ENCODE measurements at regions not wholly inside any gene's neighbourhood (a gene's known extent, or its start where the extent isn't known, plus 50 kb on each side); places are given as distances from the start of the nearest gene placed in this dataset.

- Histone ChIP-seq H3K4me1 (no peaks in the 10 kb centered on the region), H3K27me3 (no peaks in the 10 kb centered on the region), H3K27ac (no peak overlapping the region), H3K9me3 (no peaks in the 10 kb centered on the region), H3K36me3 (no peaks in the 10 kb centered on the region), H3K4me3 (no peak overlapping the region)
- DNase-seq (ENCODE audit: low spot score in 2 of 2): no peak
- TF ChIP-seq POLR2A (IDR thresholded peaks at IDR 0.05): no peak
- TF ChIP-seq EP300 (IDR thresholded peaks at IDR 0.05): no peak
- no peak for TF ChIP-seq CTCF (IDR thresholded peaks at IDR 0.05)
These were observed 86.8 kb upstream of the CD55 start for GRCh38 chr1:207234690-207235089.

- 93 to 96% methylated on average over 2 of the region's 2 CpGs for WGBS, 2 donors
- H3K27ac ChIP-seq: no peak overlapping the region
These were observed 81.6 kb upstream of the CD55 start for GRCh38 chr1:207239874-207240273.

GRCh38 chr1:207240325-207241101, 81.0 kb upstream of the CD55 start:
- Histone ChIP-seq H3K9me3 (no peaks in the 10 kb centered on the region), H3K27ac (no peak overlapping the region), H3K4me1 (peaks cover 0 to 4% (median 0%) of the 10 kb centered on the region in 4 donors), H3K4me3 (no peak overlapping the region), H3K36me3 (no peaks in the 10 kb centered on the region), H3K27me3 (no peaks in the 10 kb centered on the region)
- 77 to 88% methylated on average over 5 of the region's 5 CpGs for WGBS, 2 donors
- no peak for TF ChIP-seq POLR2A (IDR thresholded peaks at IDR 0.05)
- TF ChIP-seq EP300 (IDR thresholded peaks at IDR 0.05): no peak
- no peak for TF ChIP-seq CTCF (IDR thresholded peaks at IDR 0.05)
- no peak for DNase-seq (ENCODE audit: low spot score in 2 of 2)

More at GRCh38 chr1:207239874-207240273, 81.6 kb upstream of the CD55 start:
- no peaks in the 10 kb centered on the region for H3K27me3 ChIP-seq
- peaks cover 0 to 4% (median 0%) of the 10 kb centered on the region in 4 donors for H3K4me1 ChIP-seq
- no peak overlapping the region for H3K4me3 ChIP-seq
- TF ChIP-seq CTCF (IDR thresholded peaks at IDR 0.05): no peak
- TF ChIP-seq POLR2A (IDR thresholded peaks at IDR 0.05): no peak
- no peak for TF ChIP-seq EP300 (IDR thresholded peaks at IDR 0.05)
- DNase-seq (ENCODE audit: low spot score in 2 of 2): no peak
- H3K36me3 ChIP-seq: no peaks in the 10 kb centered on the region
- no peaks in the 10 kb centered on the region for H3K9me3 ChIP-seq

- H3K36me3 ChIP-seq: no peaks in the 10 kb centered on the region
- peaks cover 0 to 4% (median 0%) of the 10 kb centered on the region in 4 donors for H3K4me1 ChIP-seq
- WGBS, 2 donors: 55 to 65% methylated on average over 5 of the region's 5 CpGs
- no peaks in the 10 kb centered on the region for H3K9me3 ChIP-seq
- H3K27ac ChIP-seq: no peak overlapping the region
- H3K27me3 ChIP-seq: no peaks in the 10 kb centered on the region
- TF ChIP-seq POLR2A (IDR thresholded peaks at IDR 0.05): no peak
- no peak for TF ChIP-seq CTCF (IDR thresholded peaks at IDR 0.05)
- no peak for TF ChIP-seq EP300 (IDR thresholded peaks at IDR 0.05)
- no peak overlapping the region for H3K4me3 ChIP-seq
- DNase-seq (ENCODE audit: low spot score in 2 of 2): no peak
These were observed 80.1 kb upstream of the CD55 start for GRCh38 chr1:207241164-207241934.
